C4-2B (cell line): ENCODE measurements at regions not wholly inside any gene's neighbourhood (a gene's known extent, or its start where the extent isn't known, plus 50 kb on each side); places are given as distances from the start of the nearest gene placed in this dataset.

Source experiments
- ZFX ChIP-seq: fragments of 450-650 bp; IDR thresholded peaks from 2 replicates; pipeline ENCODE4 v1.6.1; 2017
- TF ChIP-seq, protein P1 (sequence below): fragments of 450-650 bp; conservative IDR thresholded peaks from 2 replicates; pipeline ENCODE4 v1.5.1; 2017; ENCODE audit warnings: mild to moderate bottlenecking

DNA sequence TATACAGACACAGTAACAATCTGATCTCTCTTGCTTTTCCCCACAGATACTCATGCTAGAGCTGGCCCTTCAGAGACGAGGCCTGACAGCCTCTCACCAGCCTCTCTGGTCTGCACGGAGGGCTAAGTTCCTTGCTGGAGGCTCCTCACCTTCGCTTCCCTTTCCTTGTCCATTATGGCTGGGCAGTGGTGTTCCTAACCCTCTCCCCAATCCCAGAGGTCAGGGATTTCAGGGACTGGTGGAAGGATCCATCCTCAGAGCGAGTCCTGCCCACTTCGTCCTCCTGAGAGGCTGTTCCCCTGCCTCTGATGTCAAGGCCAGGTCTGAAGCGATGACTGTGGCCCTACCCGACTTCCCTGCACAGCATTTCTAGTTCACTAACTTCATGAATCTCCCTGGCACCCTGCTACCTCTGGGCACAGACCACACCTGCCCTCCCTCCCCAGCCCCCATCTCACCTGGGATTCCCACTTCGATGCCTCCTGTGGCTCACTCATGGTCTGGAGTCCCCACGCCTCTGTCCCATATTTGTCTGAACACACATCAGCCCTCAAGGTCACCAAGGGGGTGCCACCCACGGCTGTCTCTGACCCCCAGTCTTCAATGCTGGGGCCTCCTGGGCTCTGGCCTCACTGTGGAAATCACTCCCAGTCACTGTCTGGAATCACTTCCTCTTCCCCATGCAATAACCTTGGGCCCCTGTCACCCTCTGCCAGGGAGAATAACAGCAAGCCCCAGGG is 124.9 kb upstream of the PRR20G start:
- TF ChIP-seq, protein P1, sequence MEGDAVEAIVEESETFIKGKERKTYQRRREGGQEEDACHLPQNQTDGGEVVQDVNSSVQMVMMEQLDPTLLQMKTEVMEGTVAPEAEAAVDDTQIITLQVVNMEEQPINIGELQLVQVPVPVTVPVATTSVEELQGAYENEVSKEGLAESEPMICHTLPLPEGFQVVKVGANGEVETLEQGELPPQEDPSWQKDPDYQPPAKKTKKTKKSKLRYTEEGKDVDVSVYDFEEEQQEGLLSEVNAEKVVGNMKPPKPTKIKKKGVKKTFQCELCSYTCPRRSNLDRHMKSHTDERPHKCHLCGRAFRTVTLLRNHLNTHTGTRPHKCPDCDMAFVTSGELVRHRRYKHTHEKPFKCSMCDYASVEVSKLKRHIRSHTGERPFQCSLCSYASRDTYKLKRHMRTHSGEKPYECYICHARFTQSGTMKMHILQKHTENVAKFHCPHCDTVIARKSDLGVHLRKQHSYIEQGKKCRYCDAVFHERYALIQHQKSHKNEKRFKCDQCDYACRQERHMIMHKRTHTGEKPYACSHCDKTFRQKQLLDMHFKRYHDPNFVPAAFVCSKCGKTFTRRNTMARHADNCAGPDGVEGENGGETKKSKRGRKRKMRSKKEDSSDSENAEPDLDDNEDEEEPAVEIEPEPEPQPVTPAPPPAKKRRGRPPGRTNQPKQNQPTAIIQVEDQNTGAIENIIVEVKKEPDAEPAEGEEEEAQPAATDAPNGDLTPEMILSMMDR, result no peak
- TF ChIP-seq ZFX, result no peak
